ENCODE measurements at regions not wholly inside any gene's neighbourhood (a gene's known extent, or its start where the extent isn't known, plus 50 kb on each side); places are given as distances from the start of the nearest gene placed in this dataset.
"Not testable (repeated sequence)": the region's sequence is repeated elsewhere in the genome, so short reads cannot be mapped to it uniquely, and the experiment has no call there.

DNA sequence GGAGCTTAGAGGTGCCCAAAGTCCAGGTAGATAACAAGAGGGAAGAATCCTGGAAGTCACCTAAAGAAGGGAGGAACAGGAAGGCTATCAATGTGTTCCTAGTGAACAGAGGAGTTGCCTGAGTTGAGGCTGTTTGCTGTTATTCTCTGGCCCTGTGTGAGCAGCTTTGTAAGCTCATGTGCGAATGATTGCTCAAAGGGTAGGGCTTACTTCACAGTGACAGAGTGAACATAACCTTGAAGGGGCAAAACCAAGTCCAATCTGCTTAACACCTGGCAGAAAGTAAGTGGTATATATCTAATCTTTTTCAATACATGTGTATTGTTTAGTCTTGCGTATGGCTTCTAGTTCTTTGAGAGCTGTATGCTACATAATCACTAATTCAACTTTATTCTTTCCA lies 1153.6 kb downstream of the TUSC7 start:
- no peaks in the 10 kb centered on the region for H3K9me3 ChIP-seq
- H3K4me3 ChIP-seq, result no peak overlapping the region
- no peaks in the 10 kb centered on the region for H3K36me3 ChIP-seq
- 89 to 98% (median 93%) methylated on average over 2 of the region's 2 CpGs for WGBS, 5 donors
- TF ChIP-seq POLR2AphosphoS5 (IDR thresholded peaks at IDR 0.05) (no peak), POLR2A (IDR thresholded peaks at IDR 0.05) (no peak)
- TF ChIP-seq, protein P1, sequence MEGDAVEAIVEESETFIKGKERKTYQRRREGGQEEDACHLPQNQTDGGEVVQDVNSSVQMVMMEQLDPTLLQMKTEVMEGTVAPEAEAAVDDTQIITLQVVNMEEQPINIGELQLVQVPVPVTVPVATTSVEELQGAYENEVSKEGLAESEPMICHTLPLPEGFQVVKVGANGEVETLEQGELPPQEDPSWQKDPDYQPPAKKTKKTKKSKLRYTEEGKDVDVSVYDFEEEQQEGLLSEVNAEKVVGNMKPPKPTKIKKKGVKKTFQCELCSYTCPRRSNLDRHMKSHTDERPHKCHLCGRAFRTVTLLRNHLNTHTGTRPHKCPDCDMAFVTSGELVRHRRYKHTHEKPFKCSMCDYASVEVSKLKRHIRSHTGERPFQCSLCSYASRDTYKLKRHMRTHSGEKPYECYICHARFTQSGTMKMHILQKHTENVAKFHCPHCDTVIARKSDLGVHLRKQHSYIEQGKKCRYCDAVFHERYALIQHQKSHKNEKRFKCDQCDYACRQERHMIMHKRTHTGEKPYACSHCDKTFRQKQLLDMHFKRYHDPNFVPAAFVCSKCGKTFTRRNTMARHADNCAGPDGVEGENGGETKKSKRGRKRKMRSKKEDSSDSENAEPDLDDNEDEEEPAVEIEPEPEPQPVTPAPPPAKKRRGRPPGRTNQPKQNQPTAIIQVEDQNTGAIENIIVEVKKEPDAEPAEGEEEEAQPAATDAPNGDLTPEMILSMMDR (IDR thresholded peaks at IDR 0.05 in 8 of 11, conservative IDR thresholded peaks at IDR 0.05 in 3 of 11), result no peak
- intact Hi-C loops (cut with DNase I; ENCODE audit: low total_unique reads), result no loop called here
- H3K27ac ChIP-seq, result no peak overlapping the region
- H3K4me1 ChIP-seq, result no peaks in the 10 kb centered on the region
- DNase-seq, result no peak
- H3K27me3 ChIP-seq (replicated peaks in 1 of 7), result no peaks in the 10 kb centered on the region

DNA sequence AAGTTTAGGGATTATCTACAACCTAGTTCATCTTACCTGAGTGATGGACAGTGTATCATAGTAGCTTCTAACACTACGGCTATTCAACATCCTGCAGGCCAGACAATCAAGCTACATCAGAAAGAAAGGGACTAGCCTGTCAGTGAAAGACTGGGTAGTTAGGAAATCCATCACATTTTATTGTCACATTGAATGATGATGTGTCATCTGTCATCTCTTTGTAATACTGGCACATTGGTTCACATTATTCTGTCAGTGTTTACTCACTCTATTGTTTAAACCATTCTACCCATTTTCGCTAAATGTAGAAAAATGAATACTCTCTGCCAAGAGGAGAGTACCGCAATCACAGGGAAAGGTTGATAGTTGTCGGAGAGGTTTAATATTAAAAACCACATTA lies 1155.8 kb downstream of the TUSC7 start:
- Histone ChIP-seq H3K9me3 (no peaks in the 10 kb centered on the region), H3K27me3 (replicated peaks in 1 of 7) (no peaks in the 10 kb centered on the region), H3K36me3 (no peaks in the 10 kb centered on the region), H3K4me1 (no peaks in the 10 kb centered on the region), H3K4me3 (no peak overlapping the region), H3K27ac (no peak overlapping the region)
- WGBS, 5 donors, result 91 to 96% (median 94%) methylated on average over 4 of the region's 4 CpGs
- DNase-seq, result no peak
- intact Hi-C loops (cut with DNase I; ENCODE audit: low total_unique reads), result no loop called here
- TF ChIP-seq, protein P1 (IDR thresholded peaks at IDR 0.05 in 8 of 11, conservative IDR thresholded peaks at IDR 0.05 in 3 of 11), result no peak
- TF ChIP-seq POLR2AphosphoS5 (IDR thresholded peaks at IDR 0.05), result no peak
- TF ChIP-seq POLR2A (IDR thresholded peaks at IDR 0.05), result no peak

DNA sequence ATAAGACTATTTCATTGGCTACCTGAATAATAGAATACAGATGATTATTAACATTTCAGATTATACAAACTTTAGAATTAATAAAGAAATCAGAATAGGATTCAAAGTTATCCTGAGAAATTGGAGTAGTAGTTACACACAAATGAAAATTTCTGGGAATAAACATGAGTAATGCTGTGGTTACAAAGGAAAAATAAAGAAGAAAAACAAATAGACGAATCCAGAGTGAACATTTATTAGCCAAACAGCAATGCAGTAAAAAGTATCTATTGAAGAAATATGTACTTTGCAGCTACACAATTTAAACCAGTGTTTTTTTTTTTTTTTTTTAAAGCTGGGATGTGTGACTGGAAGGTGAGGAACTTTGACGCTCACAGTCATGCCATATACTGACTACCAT lies 1159.2 kb downstream of the TUSC7 start:
- TF ChIP-seq, protein P1 (IDR thresholded peaks at IDR 0.05 in 8 of 11, conservative IDR thresholded peaks at IDR 0.05 in 3 of 11), result no peak
- TF ChIP-seq POLR2A (IDR thresholded peaks at IDR 0.05) (no peak), POLR2AphosphoS5 (IDR thresholded peaks at IDR 0.05) (no peak)
- WGBS, 5 donors, result 89 to 95% (median 92%) methylated on average over 2 of the region's 2 CpGs
- no peak overlapping the region for H3K27ac ChIP-seq
- intact Hi-C loops (cut with DNase I; ENCODE audit: low total_unique reads), result no loop called here
- H3K27me3 ChIP-seq (replicated peaks in 1 of 7), result no peaks in the 10 kb centered on the region
- no peaks in the 10 kb centered on the region for H3K4me1 ChIP-seq
- H3K36me3 ChIP-seq, result no peaks in the 10 kb centered on the region
- no peak overlapping the region for H3K4me3 ChIP-seq
- DNase-seq, result no peak
- no peaks in the 10 kb centered on the region for H3K9me3 ChIP-seq

DNA sequence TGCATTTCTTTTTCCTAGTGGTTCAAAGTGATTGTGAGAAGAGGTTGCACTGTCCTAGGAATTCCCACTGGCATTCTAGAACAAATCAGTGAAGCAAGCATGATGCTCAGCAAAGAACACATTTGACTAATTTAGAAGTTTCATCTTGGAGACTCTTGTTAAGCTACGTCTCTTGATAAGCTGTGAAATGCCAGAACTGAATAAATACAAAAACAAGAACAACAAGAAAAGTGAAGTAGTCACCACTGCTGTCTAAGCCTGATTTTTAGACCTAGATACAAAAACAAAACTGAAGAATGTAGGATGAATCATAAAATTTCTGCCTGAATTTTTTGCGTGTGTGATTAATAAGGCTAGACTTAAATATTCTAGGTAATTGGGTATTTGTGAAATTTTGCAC lies 1162.4 kb downstream of the TUSC7 start:
- no peak for DNase-seq
- H3K9me3 ChIP-seq, result no peaks in the 10 kb centered on the region
- intact Hi-C loops (cut with DNase I; ENCODE audit: low total_unique reads), result no loop called here
- 83 to 93% (median 88%) methylated on average over 2 of the region's 2 CpGs for WGBS, 5 donors
- no peak overlapping the region for H3K4me3 ChIP-seq
- TF ChIP-seq, protein P1 (IDR thresholded peaks at IDR 0.05 in 8 of 11, conservative IDR thresholded peaks at IDR 0.05 in 3 of 11), result no peak
- TF ChIP-seq POLR2AphosphoS5 (IDR thresholded peaks at IDR 0.05) (no peak), POLR2A (IDR thresholded peaks at IDR 0.05) (no peak)
- H3K27me3 ChIP-seq (replicated peaks in 1 of 7), result no peaks in the 10 kb centered on the region
- H3K4me1 ChIP-seq, result no peaks in the 10 kb centered on the region
- no peaks in the 10 kb centered on the region for H3K36me3 ChIP-seq
- no peak overlapping the region for H3K27ac ChIP-seq

DNA sequence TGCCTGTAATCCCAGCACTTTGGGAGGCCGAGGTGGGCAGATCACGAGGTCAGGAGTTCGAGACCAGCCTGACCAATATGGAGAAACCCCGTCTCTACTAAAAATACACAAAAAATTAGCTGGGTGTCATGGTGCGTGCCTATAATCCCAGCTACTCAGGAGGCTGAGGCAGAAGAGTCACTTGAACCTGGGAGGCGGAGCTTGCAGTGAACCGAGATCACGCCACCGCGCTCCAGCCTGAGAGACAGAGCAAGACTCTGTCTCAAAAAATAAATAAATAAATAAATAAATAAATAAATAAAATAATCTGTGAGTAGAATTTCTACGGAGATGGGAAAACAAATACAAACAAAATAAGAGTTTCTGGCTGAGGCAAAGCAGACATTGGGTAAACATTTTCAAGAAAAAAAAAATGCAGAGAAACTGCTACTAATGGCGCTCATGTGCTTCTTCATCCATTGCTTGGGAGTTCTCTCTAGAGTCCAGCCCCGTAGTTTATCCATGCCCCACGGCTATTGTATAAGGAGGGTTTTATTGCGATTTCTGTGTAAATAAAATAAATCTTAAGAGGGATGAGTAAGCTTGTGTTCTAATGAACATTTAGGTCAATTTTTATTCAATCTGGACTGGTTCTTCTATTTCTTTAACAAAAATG lies 1161.9 kb downstream of the IGSF11 start:
- H3K36me3 ChIP-seq; intact Hi-C loops (cut with DNase I; ENCODE audit: low total_unique reads); H3K9me3 ChIP-seq; DNase-seq; H3K27ac ChIP-seq; H3K4me3 ChIP-seq; H3K4me1 ChIP-seq; H3K27me3 ChIP-seq (replicated peaks in 1 of 7): not testable (repeated sequence)
- WGBS, 5 donors, result 89 to 97% (median 92%) methylated on average over 15 of the region's 15 CpGs

Data from spleen (tissue), 11 donors.